ENCODE measurements at regions not wholly inside any gene's neighbourhood (a gene's known extent, or its start where the extent isn't known, plus 50 kb on each side); places are given as distances from the start of the nearest gene placed in this dataset.
A peak's percentile ranks its signal among the peaks of the same experiment; 100 is the strongest.

- no peak overlapping the region for H3K4me3 ChIP-seq (ENCODE audit: low read length)
- DNase-seq (ENCODE audit: low read depth): no peak
- no peak for TF ChIP-seq CTCF (conservative IDR thresholded peaks at IDR 0.05; ENCODE audit: low read depth, low read length)
Measured at GRCh38 chr3:117011687-117012250, 302.2 kb downstream of the TUSC7 start.

GRCh38 chr3:117016378-117016777, 306.8 kb downstream of the TUSC7 start:
- no peak for TF ChIP-seq CTCF (conservative IDR thresholded peaks at IDR 0.05; ENCODE audit: low read depth, low read length)
- DNase-seq (ENCODE audit: low read depth): no peak
- no peak overlapping the region for H3K4me3 ChIP-seq (ENCODE audit: low read length)

GRCh38 chr3:117017135-117017894, 307.7 kb downstream of the TUSC7 start:
- DNase-seq (ENCODE audit: low read depth): no peak
- no peak for TF ChIP-seq CTCF (conservative IDR thresholded peaks at IDR 0.05; ENCODE audit: low read depth, low read length)
- no peak overlapping the region for H3K4me3 ChIP-seq (ENCODE audit: low read length)

GRCh38 chr3:117018655-117019054, 309.1 kb downstream of the TUSC7 start:
- DNase-seq (ENCODE audit: low read depth): no peak
- no peak for TF ChIP-seq CTCF (conservative IDR thresholded peaks at IDR 0.05; ENCODE audit: low read depth, low read length)
- no peak overlapping the region for H3K4me3 ChIP-seq (ENCODE audit: low read length)

GRCh38 chr3:117019082-117019713, 309.6 kb downstream of the TUSC7 start:
- peak; percentile 89 for TF ChIP-seq CTCF (conservative IDR thresholded peaks at IDR 0.05; ENCODE audit: low read depth, low read length)
- peak; percentile 9 for DNase-seq (ENCODE audit: low read depth)
- no peak overlapping the region for H3K4me3 ChIP-seq (ENCODE audit: low read length)

- TF ChIP-seq CTCF (conservative IDR thresholded peaks at IDR 0.05; ENCODE audit: low read depth, low read length): no peak
- DNase-seq (ENCODE audit: low read depth): no peak
- no peak overlapping the region for H3K4me3 ChIP-seq (ENCODE audit: low read length)
Measured at GRCh38 chr3:117026401-117026800, 316.8 kb downstream of the TUSC7 start.
